WTC11 (cell line): ENCODE measurements at regions not wholly inside any gene's neighbourhood (a gene's known extent, or its start where the extent isn't known, plus 50 kb on each side); places are given as distances from the start of the nearest gene placed in this dataset.

Experiments
- AFF4 ChIP-seq: sonication (generic); formaldehyde crosslinking; IDR thresholded peaks from 2 replicates; pipeline ENCODE4 v1.8.1; 2023; ENCODE audit warnings: mild to moderate bottlenecking, missing genetic modification reagents, borderline replicate concordance
- CTCF ChIP-seq: fragments of 200-600 bp; IDR thresholded peaks from 2 replicates; pipeline ENCODE4 v1.8.0; 2022; ENCODE audit warnings: antibody characterized with exemption
- ELF4 ChIP-seq: sonication (generic); formaldehyde crosslinking; IDR thresholded peaks from 2 replicates; pipeline ENCODE4 v1.8.1; 2022; ENCODE audit warnings: low read depth, mild to moderate bottlenecking, moderate library complexity, missing genetic modification reagents
- MXD4 ChIP-seq: fragments of 250-450 bp; sonication (Bioruptor Pico); IDR thresholded peaks from 2 replicates; pipeline ENCODE4 v1.8.0; 2021; ENCODE audit warnings: mild to moderate bottlenecking, moderate library complexity, borderline replicate concordance
- MYBL2 ChIP-seq: sonication (generic); formaldehyde crosslinking; IDR thresholded peaks from 2 replicates; pipeline ENCODE4 v1.8.1; 2023; ENCODE audit warnings: mild to moderate bottlenecking, moderate library complexity, missing genetic modification reagents
- PRDM15 ChIP-seq: sonication (generic); formaldehyde crosslinking; IDR thresholded peaks from 2 replicates; pipeline ENCODE4 v1.8.0; 2022; ENCODE audit warnings: missing genetic modification reagents
- USF2 ChIP-seq: sonication (generic); formaldehyde crosslinking; IDR thresholded peaks from 2 replicates; pipeline ENCODE4 v1.8.1; 2023; ENCODE audit warnings: mild to moderate bottlenecking, missing genetic modification reagents, moderate library complexity
- ZNF423 ChIP-seq: fragments of 250-450 bp; sonication (Bioruptor Pico); IDR thresholded peaks from 2 replicates; pipeline ENCODE4 v2.1.2; 2022; ENCODE audit warnings: mild to moderate bottlenecking, moderate library complexity

GRCh38 chr2:177329064-177329463 lies 63.5 kb upstream of the AGPS start:
- TF ChIP-seq ZNF423 (CRISPR knock-in tag) (no peak), MXD4 (CRISPR knock-in tag) (no peak), CTCF (no peak), PRDM15 (CRISPR knock-in tag) (no peak), USF2 (CRISPR knock-in tag) (no peak), MYBL2 (CRISPR knock-in tag) (no peak), AFF4 (CRISPR knock-in tag) (no peak), ELF4 (no peak)
